22Rv1 (cell line): ENCODE measurements at regions not wholly inside any gene's neighbourhood (a gene's known extent, or its start where the extent isn't known, plus 50 kb on each side); places are given as distances from the start of the nearest gene placed in this dataset.

Source experiments
- ZFX ChIP-seq: fragments of 450-650 bp; IDR thresholded peaks from 2 replicates; pipeline ENCODE4 v1.6.1; 2017; ENCODE audit warnings: antibody characterized with exemption, borderline replicate concordance
- TF ChIP-seq, protein P1 (sequence below): fragments of 450-650 bp; IDR thresholded peaks from 2 replicates; pipeline ENCODE4 v1.5.1; 2017; ENCODE audit warnings: mild to moderate bottlenecking

DNA sequence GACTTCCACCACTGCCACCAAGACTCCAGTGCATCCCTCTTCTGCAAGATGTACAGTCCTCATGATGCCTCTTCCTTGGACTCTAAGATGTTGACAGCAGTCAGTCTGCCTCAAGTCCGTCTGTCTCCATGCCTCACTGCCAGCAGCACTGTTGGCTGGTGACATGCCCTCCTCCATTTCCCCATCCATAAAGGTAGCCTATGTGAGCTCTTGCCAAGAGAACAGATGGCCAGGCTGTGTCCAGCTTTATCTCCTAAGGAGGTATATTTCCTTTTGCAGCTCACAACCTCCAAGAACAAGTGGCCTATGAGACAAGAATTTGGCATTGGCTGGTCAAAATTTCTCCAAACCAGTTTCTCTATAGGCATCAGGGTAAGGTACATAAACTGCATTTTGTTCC, 149.3 kb upstream of the HNRNPA3 start:
- TF ChIP-seq, protein P1, sequence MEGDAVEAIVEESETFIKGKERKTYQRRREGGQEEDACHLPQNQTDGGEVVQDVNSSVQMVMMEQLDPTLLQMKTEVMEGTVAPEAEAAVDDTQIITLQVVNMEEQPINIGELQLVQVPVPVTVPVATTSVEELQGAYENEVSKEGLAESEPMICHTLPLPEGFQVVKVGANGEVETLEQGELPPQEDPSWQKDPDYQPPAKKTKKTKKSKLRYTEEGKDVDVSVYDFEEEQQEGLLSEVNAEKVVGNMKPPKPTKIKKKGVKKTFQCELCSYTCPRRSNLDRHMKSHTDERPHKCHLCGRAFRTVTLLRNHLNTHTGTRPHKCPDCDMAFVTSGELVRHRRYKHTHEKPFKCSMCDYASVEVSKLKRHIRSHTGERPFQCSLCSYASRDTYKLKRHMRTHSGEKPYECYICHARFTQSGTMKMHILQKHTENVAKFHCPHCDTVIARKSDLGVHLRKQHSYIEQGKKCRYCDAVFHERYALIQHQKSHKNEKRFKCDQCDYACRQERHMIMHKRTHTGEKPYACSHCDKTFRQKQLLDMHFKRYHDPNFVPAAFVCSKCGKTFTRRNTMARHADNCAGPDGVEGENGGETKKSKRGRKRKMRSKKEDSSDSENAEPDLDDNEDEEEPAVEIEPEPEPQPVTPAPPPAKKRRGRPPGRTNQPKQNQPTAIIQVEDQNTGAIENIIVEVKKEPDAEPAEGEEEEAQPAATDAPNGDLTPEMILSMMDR = no peak
- no peak for TF ChIP-seq ZFX
